ENCODE measurements at regions not wholly inside any gene's neighbourhood (a gene's known extent, or its start where the extent isn't known, plus 50 kb on each side); places are given as distances from the start of the nearest gene placed in this dataset.
A peak's percentile ranks its signal among the peaks of the same experiment; 100 is the strongest.

DNA sequence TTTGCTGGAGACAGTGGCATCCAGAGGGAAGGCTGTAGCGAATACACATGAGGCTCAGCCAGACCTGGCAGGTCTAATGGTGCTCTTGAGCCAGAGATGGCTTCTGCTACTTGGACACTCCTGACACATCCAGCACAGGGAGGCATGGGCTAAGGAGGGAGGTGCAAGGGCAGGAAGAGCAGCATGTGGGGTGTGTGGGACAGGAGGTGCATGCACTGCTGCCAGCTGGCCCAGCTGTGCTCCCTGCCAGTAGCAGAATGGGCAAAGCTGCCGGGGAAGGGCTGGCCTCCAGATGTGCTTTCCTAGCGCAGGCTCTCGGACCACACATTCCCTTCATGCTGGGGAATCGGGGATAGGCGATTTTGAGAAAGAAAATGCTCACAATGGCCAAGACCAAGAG lies 309.2 kb downstream of the CDC5L start:
- no peak overlapping the region for H2BK15ac ChIP-seq (ENCODE audit: low read depth, low read length)
- no peak overlapping the region for H2AK5ac ChIP-seq (ENCODE audit: insufficient read length, low read length)
- H3K4me1 ChIP-seq (ENCODE audit: insufficient read depth, low read length) = no peaks in the 10 kb centered on the region; the same call in 1 of the 2 replicates
- no peak overlapping the region for H3T11ph ChIP-seq (ENCODE audit: low read length)
- Mint-ChIP-seq H3K27me3 (ENCODE audit: low read depth) (peaks cover 6% of the 10 kb centered on the region; the same call in 1 of the 2 replicates), H3K36me3 (ENCODE audit: insufficient read depth in 1 of 3, low read depth in 3 of 3) (no peaks in the 10 kb centered on the region), H3K4me3 (no peak overlapping the region), H3K9me3 (no peaks in the 10 kb centered on the region), H3K4me1 (peaks cover 9 to 12% of the 10 kb centered on the region in 2 experiments), H3K27ac (no peak overlapping the region)
- H2BK12ac ChIP-seq (ENCODE audit: insufficient read length, low read depth, low read length) = no peak overlapping the region
- H3K23me2 ChIP-seq (ENCODE audit: insufficient read length, low read depth, low read length, poor library complexity, severe bottlenecking) = no peaks in the 10 kb centered on the region
- no peaks in the 10 kb centered on the region for H4K20me1 ChIP-seq (ENCODE audit: control insufficient read depth, insufficient read depth, insufficient read length)
- H2BK20ac ChIP-seq (ENCODE audit: low read depth, low read length, poor library complexity, severe bottlenecking) = no peak overlapping the region
- H2AFZ ChIP-seq (ENCODE audit: low read length) = no peak overlapping the region
- H3K27me3 ChIP-seq (ENCODE audit: insufficient read depth, low read length) = no peaks in the 10 kb centered on the region
- H3K79me2 ChIP-seq (ENCODE audit: insufficient read depth, low read length) = no peaks in the 10 kb centered on the region
- H4K5ac ChIP-seq (ENCODE audit: insufficient read length, low read depth, low read length) = no peak overlapping the region
- no peaks in the 10 kb centered on the region for H3K79me1 ChIP-seq (ENCODE audit: insufficient read depth, low read depth, low read length, poor library complexity, severe bottlenecking)
- H3K9me3 ChIP-seq (ENCODE audit: control insufficient read depth, low read depth, low read length) = no peaks in the 10 kb centered on the region
- DNase-seq = no peak
- no peak overlapping the region for H3K4me2 ChIP-seq (ENCODE audit: insufficient read depth, insufficient read length, low read length)
- H3K9ac ChIP-seq (ENCODE audit: extremely low read depth, insufficient read length, low read length) = no peak overlapping the region
- no peak overlapping the region for H3K56ac ChIP-seq (ENCODE audit: insufficient read length, low read depth, low read length)
- H3K27ac ChIP-seq (ENCODE audit: insufficient read length, low read depth, low read length) = no peak overlapping the region
- H3K18ac ChIP-seq (ENCODE audit: insufficient read length, low read depth, low read length) = no peak overlapping the region
- no peak overlapping the region for H2BK5ac ChIP-seq (ENCODE audit: insufficient read length, low read length)
- H3K23ac ChIP-seq (ENCODE audit: insufficient read length, low read depth, low read length) = no peak overlapping the region
- no peak overlapping the region for H4K91ac ChIP-seq (ENCODE audit: insufficient read length, low read depth, low read length)
- no CpG with 5 or more reads among the region's 6 CpGs for WGBS (ENCODE audit: extremely low coverage, insufficient read length, low lambda C conversion rate)
- no peak overlapping the region; the same call in 1 of the 2 replicates for H3K14ac ChIP-seq (ENCODE audit: insufficient read depth, low read length)
- H3K4ac ChIP-seq (ENCODE audit: low read depth, low read length) = no peak overlapping the region
- H2BK120ac ChIP-seq (ENCODE audit: low read depth, low read length, poor library complexity, severe bottlenecking) = no peak overlapping the region
- H4K8ac ChIP-seq (replicated peaks; ENCODE audit: insufficient read length, low read depth, low read length) = peak overlapping the region; percentile 47
- no peak for TF ChIP-seq CTCF (conservative IDR thresholded peaks at IDR 0.05)

All from H9 (cell line).